Astrocyte (in vitro differentiated cells and primary cell): ENCODE measurements at regions not wholly inside any gene's neighbourhood (a gene's known extent, or its start where the extent isn't known, plus 50 kb on each side); places are given as distances from the start of the nearest gene placed in this dataset.

Experiments
- CTCF ChIP-seq: IDR thresholded peaks from 2 replicates; pipeline ENCODE4 v1.5.1; 2011; ENCODE audit warnings: low read depth, mild to moderate bottlenecking, inconsistent platforms, low read length, moderate library complexity; ENCODE audit not compliant: insufficient read depth
- EZH2 ChIP-seq: IDR thresholded peaks from 2 replicates; pipeline ENCODE4 v1.6.1; 2012; ENCODE audit warnings: mild to moderate bottlenecking, low read length, inconsistent platforms; ENCODE audit not compliant: insufficient read depth

GRCh38 chr1:188423073-188423472 is 1594.3 kb downstream of the PLA2G4A start:
- TF ChIP-seq CTCF: no peak
- TF ChIP-seq EZH2: no peak
